ENCODE measurements at regions not wholly inside any gene's neighbourhood (a gene's known extent, or its start where the extent isn't known, plus 50 kb on each side); places are given as distances from the start of the nearest gene placed in this dataset.
A peak's percentile ranks its signal among the peaks of the same experiment; 100 is the strongest.
"Not testable (repeated sequence)": the region's sequence is repeated elsewhere in the genome, so short reads cannot be mapped to it uniquely, and the experiment has no call there.

- no peak for DNase-seq
- intact Hi-C loops (cut with micrococcal nuclease; ENCODE audit: unreplicated experiment): loop anchor here (10.0 kb wide), 2 partner anchors 65 to 95 kb away; partner anchors contain the start of gene CHCHD2
- no peaks in the 10 kb centered on the region for H3K27me3 Mint-ChIP-seq (ENCODE audit: unreplicated experiment)
- CTCF ChIA-PET: no interaction called here
- BruUV-seq (replicated peaks): no TSS peak
- no peaks in the 10 kb centered on the region for H3K4me1 Mint-ChIP-seq (ENCODE audit: low read depth, unreplicated experiment)
- no peaks in the 10 kb centered on the region for H3K36me3 Mint-ChIP-seq (ENCODE audit: insufficient read depth, unreplicated experiment)
- H3K27ac Mint-ChIP-seq (ENCODE audit: unreplicated experiment): no peak overlapping the region
- H3K4me3 Mint-ChIP-seq (ENCODE audit: low read depth, unreplicated experiment): no peak overlapping the region
- H3K9me3 Mint-ChIP-seq (ENCODE audit: low read depth, unreplicated experiment): peaks cover 17% of the 10 kb centered on the region
- no peak for TF ChIP-seq CTCF (IDR thresholded peaks at IDR 0.05; ENCODE audit: unreplicated experiment)
Observed at GRCh38 chr7:56199639-56200038, 83.4 kb upstream of the NUPR2 start.

- BruUV-seq (replicated peaks); H3K36me3 Mint-ChIP-seq (ENCODE audit: insufficient read depth, unreplicated experiment); H3K27ac Mint-ChIP-seq (ENCODE audit: unreplicated experiment); H3K4me3 Mint-ChIP-seq (ENCODE audit: low read depth, unreplicated experiment); H3K4me1 Mint-ChIP-seq (ENCODE audit: low read depth, unreplicated experiment); H3K27me3 Mint-ChIP-seq (ENCODE audit: unreplicated experiment); CTCF ChIA-PET: not testable (repeated sequence)
- peak; percentile 61 for DNase-seq
- intact Hi-C loops (cut with micrococcal nuclease; ENCODE audit: unreplicated experiment): loop anchor here (10.0 kb wide), 2 partner anchors 61 to 91 kb away; partner anchors contain the start of gene CHCHD2
- H3K9me3 Mint-ChIP-seq (ENCODE audit: low read depth, unreplicated experiment): peaks cover 18% of the 10 kb centered on the region
Observed at GRCh38 chr7:56196195-56196594, 80.0 kb upstream of the NUPR2 start.

- H3K27ac Mint-ChIP-seq (ENCODE audit: unreplicated experiment): no peak overlapping the region
- no peaks in the 10 kb centered on the region for H3K36me3 Mint-ChIP-seq (ENCODE audit: insufficient read depth, unreplicated experiment)
- no peaks in the 10 kb centered on the region for H3K27me3 Mint-ChIP-seq (ENCODE audit: unreplicated experiment)
- H3K9me3 Mint-ChIP-seq (ENCODE audit: low read depth, unreplicated experiment): peaks cover 14% of the 10 kb centered on the region
- intact Hi-C loops (cut with micrococcal nuclease; ENCODE audit: unreplicated experiment): no loop called here
- CTCF ChIA-PET: no interaction called here
- no peaks in the 10 kb centered on the region for H3K4me1 Mint-ChIP-seq (ENCODE audit: low read depth, unreplicated experiment)
- no peak for TF ChIP-seq CTCF (IDR thresholded peaks at IDR 0.05; ENCODE audit: unreplicated experiment)
- H3K4me3 Mint-ChIP-seq (ENCODE audit: low read depth, unreplicated experiment): no peak overlapping the region
- BruUV-seq (replicated peaks): no TSS peak
- DNase-seq: no peak
Observed at GRCh38 chr7:56188823-56189346, 72.7 kb upstream of the NUPR2 start.

GRCh38 chr7:56188376-56188775 is 72.2 kb upstream of the NUPR2 start:
- H3K27me3 Mint-ChIP-seq (ENCODE audit: unreplicated experiment): no peaks in the 10 kb centered on the region
- no peak for DNase-seq
- CTCF ChIA-PET: no interaction called here
- H3K27ac Mint-ChIP-seq (ENCODE audit: unreplicated experiment): no peak overlapping the region
- TF ChIP-seq CTCF (IDR thresholded peaks at IDR 0.05; ENCODE audit: unreplicated experiment): no peak
- H3K36me3 Mint-ChIP-seq (ENCODE audit: insufficient read depth, unreplicated experiment): no peaks in the 10 kb centered on the region
- H3K9me3 Mint-ChIP-seq (ENCODE audit: low read depth, unreplicated experiment): peaks cover 14% of the 10 kb centered on the region
- H3K4me3 Mint-ChIP-seq (ENCODE audit: low read depth, unreplicated experiment): no peak overlapping the region
- intact Hi-C loops (cut with micrococcal nuclease; ENCODE audit: unreplicated experiment): no loop called here
- no TSS peak for BruUV-seq (replicated peaks)
- H3K4me1 Mint-ChIP-seq (ENCODE audit: low read depth, unreplicated experiment): no peaks in the 10 kb centered on the region

- Mint-ChIP-seq H3K4me3 (ENCODE audit: low read depth, unreplicated experiment) (no peak overlapping the region), H3K36me3 (ENCODE audit: insufficient read depth, unreplicated experiment) (no peaks in the 10 kb centered on the region), H3K27ac (ENCODE audit: unreplicated experiment) (no peak overlapping the region), H3K27me3 (ENCODE audit: unreplicated experiment) (no peaks in the 10 kb centered on the region), H3K4me1 (ENCODE audit: low read depth, unreplicated experiment) (no peaks in the 10 kb centered on the region), H3K9me3 (ENCODE audit: low read depth, unreplicated experiment) (peaks cover 15% of the 10 kb centered on the region)
- CTCF ChIA-PET: no interaction called here
- BruUV-seq (replicated peaks): no TSS peak
- intact Hi-C loops (cut with micrococcal nuclease; ENCODE audit: unreplicated experiment): no loop called here
- no peak for DNase-seq
- no peak for TF ChIP-seq CTCF (IDR thresholded peaks at IDR 0.05; ENCODE audit: unreplicated experiment)
Observed at GRCh38 chr7:56181010-56181409, 64.8 kb upstream of the NUPR2 start.
